ENCODE measurements at regions not wholly inside any gene's neighbourhood (a gene's known extent, or its start where the extent isn't known, plus 50 kb on each side); places are given as distances from the start of the nearest gene placed in this dataset.

- TF ChIP-seq POLR2A (IDR thresholded peaks at IDR 0.05): no peak
- TF ChIP-seq CTCF (IDR thresholded peaks at IDR 0.05): no peak
These were observed 651.8 kb downstream of the CDH11 start for GRCh38 chr16:64469906-64470702.
